ENCODE measurements at regions not wholly inside any gene's neighbourhood (a gene's known extent, or its start where the extent isn't known, plus 50 kb on each side); places are given as distances from the start of the nearest gene placed in this dataset.

DNA sequence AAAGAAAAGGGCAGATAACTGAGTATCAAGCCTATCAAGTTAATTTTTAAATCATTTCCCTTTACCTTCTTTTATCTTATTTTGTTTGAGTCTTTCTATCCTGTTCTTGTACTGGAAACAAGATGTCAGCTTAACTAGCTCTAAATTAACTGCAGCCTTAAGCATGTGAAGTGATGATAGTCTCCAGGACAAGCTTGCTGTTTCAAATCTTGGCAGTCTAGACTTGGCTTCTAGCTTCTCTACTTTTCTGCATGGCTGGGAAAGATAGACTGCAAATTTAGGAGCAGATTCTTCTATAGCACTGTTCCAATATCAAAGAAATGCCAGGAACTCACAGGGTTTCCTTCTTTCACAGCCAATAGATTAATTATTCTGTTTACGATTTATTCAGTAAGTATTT is 1034.4 kb downstream of the TUSC7 start:
- no peak for TF ChIP-seq POLR2A (IDR thresholded peaks at IDR 0.05)
- TF ChIP-seq, protein P1, sequence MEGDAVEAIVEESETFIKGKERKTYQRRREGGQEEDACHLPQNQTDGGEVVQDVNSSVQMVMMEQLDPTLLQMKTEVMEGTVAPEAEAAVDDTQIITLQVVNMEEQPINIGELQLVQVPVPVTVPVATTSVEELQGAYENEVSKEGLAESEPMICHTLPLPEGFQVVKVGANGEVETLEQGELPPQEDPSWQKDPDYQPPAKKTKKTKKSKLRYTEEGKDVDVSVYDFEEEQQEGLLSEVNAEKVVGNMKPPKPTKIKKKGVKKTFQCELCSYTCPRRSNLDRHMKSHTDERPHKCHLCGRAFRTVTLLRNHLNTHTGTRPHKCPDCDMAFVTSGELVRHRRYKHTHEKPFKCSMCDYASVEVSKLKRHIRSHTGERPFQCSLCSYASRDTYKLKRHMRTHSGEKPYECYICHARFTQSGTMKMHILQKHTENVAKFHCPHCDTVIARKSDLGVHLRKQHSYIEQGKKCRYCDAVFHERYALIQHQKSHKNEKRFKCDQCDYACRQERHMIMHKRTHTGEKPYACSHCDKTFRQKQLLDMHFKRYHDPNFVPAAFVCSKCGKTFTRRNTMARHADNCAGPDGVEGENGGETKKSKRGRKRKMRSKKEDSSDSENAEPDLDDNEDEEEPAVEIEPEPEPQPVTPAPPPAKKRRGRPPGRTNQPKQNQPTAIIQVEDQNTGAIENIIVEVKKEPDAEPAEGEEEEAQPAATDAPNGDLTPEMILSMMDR (IDR thresholded peaks at IDR 0.05), result no peak

Measured in adrenal gland (tissue), 5 donors.